ENCODE measurements at regions not wholly inside any gene's neighbourhood (a gene's known extent, or its start where the extent isn't known, plus 50 kb on each side); places are given as distances from the start of the nearest gene placed in this dataset.

DNA sequence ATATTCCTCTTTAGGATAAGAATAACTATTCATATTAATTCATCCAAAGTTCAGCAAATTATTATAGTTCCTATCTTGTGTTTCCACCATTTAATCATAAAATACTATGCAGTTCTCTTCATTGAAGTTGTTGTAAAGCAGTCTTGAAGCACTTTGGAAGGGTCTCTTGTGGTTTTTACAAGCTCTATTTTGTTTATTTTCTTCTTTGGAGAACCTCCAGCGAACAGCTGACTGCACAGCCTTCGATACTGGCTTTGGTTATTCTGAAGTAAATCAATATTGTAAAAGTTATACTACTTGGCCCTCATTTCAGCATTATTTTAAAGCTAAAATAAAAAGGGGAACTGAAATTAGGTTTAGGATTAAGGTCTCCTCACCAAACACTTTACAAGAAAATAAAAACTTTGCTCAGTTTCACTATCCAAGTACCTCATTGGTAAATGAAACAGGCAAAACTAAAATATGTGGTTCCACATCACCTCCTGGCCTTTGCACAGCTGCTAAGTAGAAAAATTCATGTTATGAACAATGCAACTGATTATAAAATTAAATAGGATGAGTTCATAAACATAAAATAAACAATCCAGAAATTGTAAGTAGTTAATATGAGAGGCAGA lies 1629.2 kb upstream of the ADGRL3 start (continued):
- TF ChIP-seq, protein P1, sequence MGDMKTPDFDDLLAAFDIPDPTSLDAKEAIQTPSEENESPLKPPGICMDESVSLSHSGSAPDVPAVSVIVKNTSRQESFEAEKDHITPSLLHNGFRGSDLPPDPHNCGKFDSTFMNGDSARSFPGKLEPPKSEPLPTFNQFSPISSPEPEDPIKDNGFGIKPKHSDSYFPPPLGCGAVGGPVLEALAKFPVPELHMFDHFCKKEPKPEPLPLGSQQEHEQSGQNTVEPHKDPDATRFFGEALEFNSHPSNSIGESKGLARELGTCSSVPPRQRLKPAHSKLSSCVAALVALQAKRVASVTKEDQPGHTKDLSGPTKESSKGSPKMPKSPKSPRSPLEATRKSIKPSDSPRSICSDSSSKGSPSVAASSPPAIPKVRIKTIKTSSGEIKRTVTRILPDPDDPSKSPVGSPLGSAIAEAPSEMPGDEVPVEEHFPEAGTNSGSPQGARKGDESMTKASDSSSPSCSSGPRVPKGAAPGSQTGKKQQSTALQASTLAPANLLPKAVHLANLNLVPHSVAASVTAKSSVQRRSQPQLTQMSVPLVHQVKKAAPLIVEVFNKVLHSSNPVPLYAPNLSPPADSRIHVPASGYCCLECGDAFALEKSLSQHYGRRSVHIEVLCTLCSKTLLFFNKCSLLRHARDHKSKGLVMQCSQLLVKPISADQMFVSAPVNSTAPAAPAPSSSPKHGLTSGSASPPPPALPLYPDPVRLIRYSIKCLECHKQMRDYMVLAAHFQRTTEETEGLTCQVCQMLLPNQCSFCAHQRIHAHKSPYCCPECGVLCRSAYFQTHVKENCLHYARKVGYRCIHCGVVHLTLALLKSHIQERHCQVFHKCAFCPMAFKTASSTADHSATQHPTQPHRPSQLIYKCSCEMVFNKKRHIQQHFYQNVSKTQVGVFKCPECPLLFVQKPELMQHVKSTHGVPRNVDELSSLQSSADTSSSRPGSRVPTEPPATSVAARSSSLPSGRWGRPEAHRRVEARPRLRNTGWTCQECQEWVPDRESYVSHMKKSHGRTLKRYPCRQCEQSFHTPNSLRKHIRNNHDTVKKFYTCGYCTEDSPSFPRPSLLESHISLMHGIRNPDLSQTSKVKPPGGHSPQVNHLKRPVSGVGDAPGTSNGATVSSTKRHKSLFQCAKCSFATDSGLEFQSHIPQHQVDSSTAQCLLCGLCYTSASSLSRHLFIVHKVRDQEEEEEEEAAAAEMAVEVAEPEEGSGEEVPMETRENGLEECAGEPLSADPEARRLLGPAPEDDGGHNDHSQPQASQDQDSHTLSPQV (IDR thresholded peaks at IDR 0.05), result no peak
- peak; percentile 21; the same call in 1 of the 2 replicates for TF ChIP-seq RUNX3 (IDR thresholded peaks at IDR 0.05; ENCODE audit: low read length)
- peak; percentile 22; the same call in 1 of the 2 replicates for TF ChIP-seq MTA2 (IDR thresholded peaks at IDR 0.05; ENCODE audit: low read depth)
- TF ChIP-seq TBL1XR1 (IDR thresholded peaks at IDR 0.05; ENCODE audit: low read depth, low read length), result no peak
- no peak for TF ChIP-seq YY1 (IDR thresholded peaks at IDR 0.05; ENCODE audit: low read depth, low read length)
- TF ChIP-seq RAD21 (IDR thresholded peaks at IDR 0.05; ENCODE audit: insufficient read depth, low read depth, low read length), result no peak
- TF ChIP-seq ZNF274 (IDR thresholded peaks at IDR 0.05; ENCODE audit: insufficient read depth, insufficient read length), result no peak
- TF ChIP-seq BMI1 (IDR thresholded peaks at IDR 0.05; ENCODE audit: borderline replicate concordance), result no peak
- TF ChIP-seq POU2F2 (IDR thresholded peaks at IDR 0.05; ENCODE audit: borderline replicate concordance, low read depth, low read length), result no peak
- peak; percentile 34; the same call in 1 of the 2 replicates for TF ChIP-seq DPF2 (IDR thresholded peaks at IDR 0.05)
- TF ChIP-seq USF2 (IDR thresholded peaks at IDR 0.05; ENCODE audit: borderline replicate concordance, low read depth, low read length), result no peak

Data from GM12878 (cell line).